GM18505 (cell line): ENCODE measurements at regions not wholly inside any gene's neighbourhood (a gene's known extent, or its start where the extent isn't known, plus 50 kb on each side); places are given as distances from the start of the nearest gene placed in this dataset.

Source experiments
- ATAC-seq: cut with Tn5 transposase; IDR thresholded peaks from one replicate; pipeline ENCODE4 v1.9.1; 2021; ENCODE audit not compliant: unreplicated experiment
- POLR2A ChIP-seq: IDR thresholded peaks from 4 replicates; pipeline ENCODE4 v1.6.1; 2011; ENCODE audit warnings: borderline replicate concordance; ENCODE audit not compliant: insufficient read depth, insufficient read length; ENCODE audit errors: extremely low read depth

DNA sequence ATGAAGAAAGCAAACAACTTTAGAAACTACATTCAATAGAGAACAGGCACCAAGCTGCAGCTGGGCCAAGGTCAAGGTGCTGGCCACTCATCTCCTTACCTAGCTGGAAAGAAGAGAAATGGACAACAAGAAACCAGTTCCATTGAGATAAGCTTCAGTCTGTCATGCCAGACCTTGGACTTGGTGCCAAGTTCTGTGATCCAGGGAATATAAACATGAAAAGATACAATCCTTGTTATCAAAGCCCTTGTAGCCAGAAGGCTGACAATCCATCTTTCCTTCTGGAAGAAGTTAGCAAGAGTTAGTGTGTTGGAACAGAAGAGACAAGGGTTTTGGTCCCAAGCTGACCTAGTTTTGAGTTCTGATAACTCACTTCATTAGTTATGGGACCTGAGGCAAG, 227.5 kb downstream of the ACTL7B start:
- ATAC-seq, result no peak
- TF ChIP-seq POLR2A, result no peak

DNA sequence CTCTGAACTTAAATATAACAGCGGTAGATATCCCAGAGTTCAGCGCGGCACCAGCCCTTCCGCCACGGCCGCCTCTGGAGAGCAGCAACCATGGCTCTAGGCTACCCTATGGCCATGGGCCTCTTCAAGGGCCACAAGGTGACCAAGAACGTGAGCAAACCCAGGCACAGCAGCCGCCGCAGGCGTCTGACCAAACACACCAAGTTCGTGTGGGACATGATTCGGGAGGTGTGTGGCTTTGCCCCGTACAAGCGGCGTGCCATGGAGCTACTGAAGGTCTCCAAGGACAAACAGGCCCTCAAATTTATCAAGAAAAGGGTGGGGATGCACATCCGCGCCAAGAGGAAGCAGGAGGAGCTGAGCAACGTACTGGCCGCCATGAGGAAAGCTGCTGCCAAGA, 229.0 kb downstream of the ACTL7B start:
- ATAC-seq, result no peak
- TF ChIP-seq POLR2A, result no peak

DNA sequence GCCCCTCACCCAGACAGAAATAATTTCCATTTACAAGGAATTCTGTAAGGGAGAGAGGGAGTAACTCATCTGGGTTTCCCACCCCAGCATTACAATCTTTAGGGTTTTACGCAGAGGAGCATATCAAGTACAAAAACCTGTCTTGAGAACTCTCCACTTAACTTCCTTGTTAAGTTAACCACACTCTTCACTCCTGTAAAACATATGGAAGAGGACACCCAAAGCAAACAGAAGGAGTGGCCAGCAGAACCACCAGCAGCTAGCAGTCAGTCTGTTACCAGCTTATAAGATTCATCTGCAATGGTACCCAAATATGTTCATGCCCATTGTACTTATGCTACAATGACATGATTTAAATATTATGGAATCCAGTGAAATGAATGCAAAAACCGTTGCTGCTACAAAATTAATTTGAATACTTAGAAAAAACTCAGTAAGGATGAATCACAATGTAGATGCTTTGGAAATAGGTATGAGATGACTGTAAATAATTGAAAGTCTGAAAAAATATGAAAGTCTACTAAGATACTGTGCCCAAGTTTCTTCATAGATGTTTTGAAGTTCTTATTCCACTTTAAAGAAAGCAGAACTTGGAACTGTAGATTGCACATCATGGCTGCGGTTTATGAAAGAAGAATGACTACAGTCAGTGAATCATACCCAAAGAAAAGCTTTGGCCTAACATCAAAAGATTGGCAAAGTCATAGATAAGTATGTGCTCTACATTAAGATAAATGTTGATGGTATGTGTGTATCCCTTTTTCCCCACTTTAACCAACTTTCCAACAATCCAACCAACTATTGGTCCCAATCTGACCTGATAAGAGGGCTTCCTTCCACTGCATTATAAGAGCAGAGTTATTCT, 233.6 kb downstream of the ACTL7B start:
- no peak for ATAC-seq
- TF ChIP-seq POLR2A, result no peak

DNA sequence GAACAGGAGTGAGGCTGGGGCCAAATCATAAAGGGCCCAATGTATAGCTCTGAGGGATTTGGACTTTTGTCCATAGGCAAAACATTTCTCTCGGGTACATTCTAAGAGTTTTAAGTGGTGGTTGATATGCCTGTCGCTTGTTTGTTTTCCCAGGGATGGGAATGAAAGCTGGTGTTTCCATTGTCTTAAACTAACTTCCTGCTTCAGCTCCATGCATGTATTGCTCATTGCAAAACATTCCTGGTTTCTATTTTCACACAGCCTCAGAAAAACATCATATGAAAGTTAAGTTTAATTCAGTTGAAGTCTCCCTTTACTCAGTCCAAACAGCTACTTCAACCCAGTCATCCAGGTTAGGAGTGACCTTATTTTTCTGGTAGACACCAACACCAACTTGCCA, 235.0 kb downstream of the ACTL7B start:
- TF ChIP-seq POLR2A, result no peak
- ATAC-seq, result no peak

DNA sequence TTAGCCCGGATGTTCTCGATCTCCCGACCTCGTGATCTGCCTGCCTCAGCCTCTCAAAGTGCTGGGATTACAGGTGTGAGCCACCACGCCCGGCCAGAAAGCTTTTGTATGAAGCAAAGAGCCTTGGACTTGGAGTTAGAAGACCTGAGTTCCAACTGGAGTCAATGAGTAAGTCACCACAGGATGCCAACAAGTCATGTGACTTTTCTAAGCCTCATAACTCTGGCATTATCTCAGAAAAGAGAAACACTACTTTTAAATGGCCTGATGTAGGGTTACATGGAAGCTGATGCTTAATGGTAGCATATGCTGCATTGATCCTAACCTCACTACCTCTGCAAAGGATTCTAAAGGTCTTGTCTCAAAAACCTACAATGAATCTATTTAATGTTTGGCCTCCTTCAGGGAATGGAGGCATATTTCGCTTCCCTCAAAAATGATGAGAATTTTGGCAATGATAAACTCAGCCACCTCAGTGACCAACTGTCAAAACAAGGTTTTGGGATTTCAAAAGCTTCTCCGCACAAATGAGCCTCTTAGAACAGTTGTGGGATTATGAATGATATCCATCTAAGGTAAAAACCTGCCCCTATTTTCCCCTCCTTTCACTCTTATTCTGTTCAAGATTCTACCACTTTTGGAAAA, 236.8 kb downstream of the ACTL7B start:
- ATAC-seq, result no peak
- no peak for TF ChIP-seq POLR2A

DNA sequence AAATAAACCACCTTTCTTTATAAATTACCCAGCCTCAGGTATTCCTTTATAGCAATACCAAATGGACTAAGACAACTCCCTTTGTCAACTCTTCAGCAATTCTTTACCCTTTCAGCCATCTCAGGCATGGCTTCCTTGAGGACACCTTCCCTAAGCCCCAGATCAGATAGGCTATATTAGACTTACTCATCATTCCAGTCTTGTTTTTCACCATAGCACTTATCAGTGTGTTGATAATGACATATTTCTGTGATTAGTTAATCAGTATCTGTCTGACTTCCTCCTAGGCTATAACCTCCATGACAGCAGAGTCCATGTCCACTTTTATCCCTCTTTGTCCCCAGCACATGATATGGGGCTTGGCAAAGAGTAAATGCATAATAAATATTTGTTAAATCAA, 238.1 kb downstream of the ACTL7B start:
- TF ChIP-seq POLR2A, result no peak
- no peak for ATAC-seq

DNA sequence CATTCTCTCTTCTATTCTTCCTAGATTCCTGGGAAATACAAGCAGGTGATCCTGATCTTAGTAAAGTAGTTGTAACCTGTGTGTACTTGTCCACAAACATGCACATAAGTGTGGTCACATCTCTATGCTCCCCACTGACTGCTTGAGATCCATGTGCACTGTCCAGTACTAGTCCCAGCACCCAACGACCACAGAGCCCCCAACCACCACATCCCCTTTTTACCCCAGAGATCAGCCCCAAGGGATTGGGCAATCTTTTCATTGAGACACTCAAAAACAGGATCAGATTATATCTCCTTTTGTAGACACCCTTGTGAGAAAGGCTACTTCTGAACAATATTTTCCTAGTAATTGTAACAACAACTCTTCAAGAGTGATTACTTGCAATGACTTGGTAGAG, 240.6 kb downstream of the ACTL7B start:
- no peak for ATAC-seq

DNA sequence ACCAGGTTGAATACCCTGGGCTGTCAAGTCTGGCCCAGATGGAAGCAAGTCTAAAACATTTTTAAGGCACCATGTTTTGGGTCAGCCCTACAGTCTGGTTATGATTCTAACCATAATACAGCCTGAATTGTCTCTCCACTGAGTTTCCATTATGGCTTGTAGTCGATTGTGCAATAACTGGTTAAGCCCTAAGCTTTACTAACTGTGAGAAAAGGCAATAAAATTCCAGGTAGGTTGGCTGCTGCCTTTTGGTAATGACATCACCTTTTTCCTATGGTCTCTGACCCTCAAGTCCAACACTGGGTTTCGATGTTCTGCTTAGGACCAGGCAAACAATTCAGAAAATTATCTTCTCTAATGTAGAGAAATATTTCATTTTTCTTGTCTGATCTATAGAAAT, 243.3 kb downstream of the ACTL7B start:
- TF ChIP-seq POLR2A, result no peak
- ATAC-seq, result no peak

More for the DNA sequence above, 240.6 kb downstream of the ACTL7B start:
- TF ChIP-seq POLR2A, result no peak

DNA sequence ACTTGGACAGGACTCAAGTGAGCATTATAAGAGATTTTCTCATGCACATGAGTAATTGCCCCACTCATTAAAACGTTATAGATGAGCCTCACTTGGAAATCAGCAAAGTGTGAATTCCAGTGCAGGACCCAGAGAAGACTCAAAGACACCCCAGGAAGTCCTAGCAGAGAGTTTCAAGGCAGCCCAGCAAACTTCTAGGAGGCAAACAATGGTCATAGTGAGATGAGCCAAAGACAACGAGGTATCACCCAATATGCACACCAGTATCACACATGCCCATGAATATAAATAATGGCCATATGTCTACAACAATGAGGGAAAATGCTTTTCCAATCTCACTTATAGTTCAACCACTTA, 245.9 kb downstream of the ACTL7B start:
- ATAC-seq, result no peak
- no peak for TF ChIP-seq POLR2A

DNA sequence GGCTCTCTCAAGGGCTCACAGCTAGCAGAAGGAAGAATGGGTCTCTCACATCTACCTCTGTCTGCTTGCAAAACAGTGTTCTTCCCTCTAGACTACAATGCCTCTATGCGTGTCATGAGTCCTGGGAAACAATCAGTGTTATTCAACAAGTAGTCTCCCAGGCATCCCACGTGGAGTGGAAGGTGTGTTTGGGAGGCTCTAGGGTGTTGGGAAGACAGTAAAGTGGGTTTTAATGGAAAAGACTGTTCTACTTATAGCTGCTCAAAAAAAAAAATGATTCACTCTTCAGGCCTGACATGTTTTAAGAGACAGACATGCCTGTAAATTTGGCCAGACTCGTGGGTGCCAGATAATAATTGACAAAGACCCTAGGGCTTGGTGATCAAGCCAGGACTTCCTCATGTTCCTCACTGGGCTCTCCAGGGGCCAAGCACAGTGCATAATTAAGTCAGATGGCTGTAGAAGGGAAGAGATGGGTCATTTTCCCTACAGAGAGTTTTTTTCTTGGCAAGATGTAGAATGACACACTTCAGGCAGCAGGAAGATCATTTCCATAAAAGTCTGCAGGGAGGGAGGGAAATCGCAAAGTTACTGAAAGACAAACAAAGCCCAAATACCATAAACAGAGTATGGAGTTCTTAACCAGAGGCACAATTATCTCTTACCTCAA, 246.4 kb downstream of the ACTL7B start:
- TF ChIP-seq POLR2A, result no peak
- no peak for ATAC-seq

DNA sequence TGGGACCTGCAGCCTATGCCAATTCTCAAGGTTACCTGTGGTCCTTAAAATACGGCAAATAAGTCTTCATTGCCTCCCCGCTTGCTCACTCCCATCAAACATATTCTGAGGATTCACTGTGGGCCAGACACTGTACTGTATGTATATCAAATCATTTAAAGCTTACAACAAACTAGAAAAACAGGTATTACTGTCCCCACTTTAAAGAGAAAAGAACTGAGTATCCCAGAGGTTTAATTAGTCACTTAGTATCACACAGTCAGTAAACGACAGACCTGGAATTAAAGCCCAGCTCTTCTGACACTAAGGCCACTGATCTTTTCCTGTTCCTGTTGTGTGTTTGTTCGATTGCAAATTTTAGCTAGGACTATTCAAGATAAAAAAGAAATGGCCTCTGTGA, 248.2 kb downstream of the ACTL7B start:
- no peak for ATAC-seq

DNA sequence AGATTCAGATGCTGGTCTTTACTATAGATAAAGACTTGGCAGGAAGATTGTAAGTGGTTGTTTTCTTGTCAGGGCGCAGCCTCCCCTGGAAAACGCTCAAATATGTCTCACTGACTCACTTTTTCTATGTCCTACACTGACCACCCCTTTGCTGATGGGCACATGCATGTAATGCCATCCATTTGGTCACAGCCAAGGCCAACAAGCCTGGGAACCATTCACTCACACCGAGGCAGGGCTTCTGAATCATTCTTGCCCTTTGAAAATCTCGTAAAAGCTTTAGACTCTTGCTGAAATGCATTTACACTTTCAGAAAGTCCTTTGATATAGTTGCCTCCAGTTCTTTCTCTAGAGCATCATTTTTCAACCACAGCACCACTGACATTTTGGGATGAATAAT, 249.4 kb downstream of the ACTL7B start:
- no peak for ATAC-seq

More for the DNA sequence above, 248.2 kb downstream of the ACTL7B start:
- no peak for TF ChIP-seq POLR2A

DNA sequence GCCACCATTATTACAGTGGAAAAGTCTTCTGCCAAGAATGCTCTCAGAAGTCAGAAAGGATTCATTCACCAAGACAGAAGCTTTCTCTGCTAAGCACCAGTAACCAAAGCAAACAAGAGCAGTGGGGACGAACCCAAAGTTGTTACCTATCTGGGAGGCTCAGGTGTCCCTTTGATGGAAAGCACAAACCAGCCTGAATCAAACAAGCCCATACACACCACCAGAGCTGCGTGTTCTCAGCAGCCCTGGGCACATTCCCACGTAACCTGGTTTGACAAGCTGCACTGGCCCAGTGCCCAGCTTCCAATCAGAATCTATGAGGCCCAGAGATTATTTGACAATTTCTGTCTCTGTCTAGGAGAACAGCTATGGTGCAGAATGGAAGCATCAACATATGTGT, 252.6 kb downstream of the ACTL7B start:
- ATAC-seq, result no peak
- no peak for TF ChIP-seq POLR2A

More for the DNA sequence above, 249.4 kb downstream of the ACTL7B start:
- TF ChIP-seq POLR2A, result no peak

DNA sequence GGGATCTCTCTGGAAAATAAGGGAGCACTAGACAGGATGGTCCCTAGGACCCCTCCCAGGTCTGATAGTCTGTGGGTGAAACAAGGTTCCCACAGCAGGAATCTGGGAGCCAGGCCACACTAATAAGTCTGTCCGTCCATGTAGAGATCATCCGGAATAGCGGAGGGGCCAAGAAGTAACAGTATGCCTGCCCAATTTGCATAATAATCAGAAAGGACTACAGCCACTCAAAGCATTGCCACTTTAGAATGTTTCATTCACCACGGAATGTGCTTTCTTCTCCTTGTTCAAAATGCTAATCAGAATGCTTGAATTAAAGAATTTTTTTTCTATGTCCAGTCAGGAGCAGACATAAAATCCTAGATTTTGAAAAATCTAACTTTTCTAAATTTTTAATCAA, 254.9 kb downstream of the ACTL7B start:
- no peak for TF ChIP-seq POLR2A
- no peak for ATAC-seq
